ENCODE measurements at regions not wholly inside any gene's neighbourhood (a gene's known extent, or its start where the extent isn't known, plus 50 kb on each side); places are given as distances from the start of the nearest gene placed in this dataset.

GRCh38 chr10:6336016-6336415 is 133.3 kb downstream of the PFKFB3 start:
- ATAC-seq (no peak), DNase-seq (no peak)
- Histone ChIP-seq H3K4me3 (no peak overlapping the region), H3K36me3 (ENCODE audit: insufficient read depth in 1 of 2, low read depth in 1 of 2) (no peaks in the 10 kb centered on the region), H3K27ac (no peak overlapping the region), H3K9me3 (no peaks in the 10 kb centered on the region), H3K4me1 (no peaks in the 10 kb centered on the region), H3K27me3 (ENCODE audit: insufficient read depth in 3 of 3, low read length in 2 of 3) (no peaks in the 10 kb centered on the region)
- no peak for TF ChIP-seq CTCF (IDR thresholded peaks at IDR 0.05)
- WGBS, 3 donors, result 63 to 87% (median 66%) methylated on average over 3 of the region's 3 CpGs
- intact Hi-C loops (cut with DNase I), result no loop called here

GRCh38 chr10:6337382-6337781 is 134.7 kb downstream of the PFKFB3 start:
- TF ChIP-seq CTCF (IDR thresholded peaks at IDR 0.05), result no peak
- Histone ChIP-seq H3K27ac (no peak overlapping the region), H3K4me1 (no peaks in the 10 kb centered on the region), H3K27me3 (ENCODE audit: insufficient read depth in 3 of 3, low read length in 2 of 3) (no peaks in the 10 kb centered on the region), H3K4me3 (no peak overlapping the region), H3K9me3 (no peaks in the 10 kb centered on the region), H3K36me3 (ENCODE audit: insufficient read depth in 1 of 2, low read depth in 1 of 2) (no peaks in the 10 kb centered on the region)
- WGBS, 3 donors, result 74 to 83% (median 74%) methylated on average over 6 of the region's 6 CpGs
- intact Hi-C loops (cut with DNase I), result no loop called here
- no peak for DNase-seq
- ATAC-seq, result no peak

- Histone ChIP-seq H3K4me1 (no peaks in the 10 kb centered on the region), H3K27me3 (ENCODE audit: insufficient read depth in 3 of 3, low read length in 2 of 3) (no peaks in the 10 kb centered on the region), H3K4me3 (no peak overlapping the region), H3K36me3 (ENCODE audit: insufficient read depth in 1 of 2, low read depth in 1 of 2) (no peaks in the 10 kb centered on the region), H3K9me3 (no peaks in the 10 kb centered on the region), H3K27ac (no peak overlapping the region)
- WGBS, 3 donors, result 67 to 89% (median 79%) methylated on average over 7 of the region's 7 CpGs
- ATAC-seq (no peak), DNase-seq (no peak)
- intact Hi-C loops (cut with DNase I), result no loop called here
- no peak for TF ChIP-seq CTCF (IDR thresholded peaks at IDR 0.05)
Measured at GRCh38 chr10:6338361-6338760, 135.6 kb downstream of the PFKFB3 start.

GRCh38 chr10:6339891-6340290 is 137.2 kb downstream of the PFKFB3 start:
- Histone ChIP-seq H3K9me3 (no peaks in the 10 kb centered on the region), H3K36me3 (ENCODE audit: insufficient read depth in 1 of 2, low read depth in 1 of 2) (no peaks in the 10 kb centered on the region), H3K4me1 (no peaks in the 10 kb centered on the region), H3K27ac (no peak overlapping the region), H3K27me3 (ENCODE audit: insufficient read depth in 3 of 3, low read length in 2 of 3) (no peaks in the 10 kb centered on the region), H3K4me3 (no peak overlapping the region)
- DNase-seq (no peak), ATAC-seq (no peak)
- TF ChIP-seq CTCF (IDR thresholded peaks at IDR 0.05), result no peak
- intact Hi-C loops (cut with DNase I), result no loop called here
- 89 to 96% (median 94%) methylated on average over 5 of the region's 5 CpGs for WGBS, 3 donors

- no peaks in the 10 kb centered on the region for H3K4me1 ChIP-seq
- no peak overlapping the region for H3K4me3 ChIP-seq
- no peaks in the 10 kb centered on the region for H3K36me3 ChIP-seq (ENCODE audit: insufficient read depth in 1 of 2, low read depth in 1 of 2)
- TF ChIP-seq CTCF (IDR thresholded peaks at IDR 0.05), result no peak
- no peak overlapping the region for H3K27ac ChIP-seq
- WGBS, 3 donors, result 71 to 74% (median 72%) methylated on average over 10 of the region's 10 CpGs
- H3K9me3 ChIP-seq, result no peaks in the 10 kb centered on the region
- DNase-seq (no peak), ATAC-seq (no peak)
- H3K27me3 ChIP-seq (ENCODE audit: insufficient read depth in 3 of 3, low read length in 2 of 3), result no peaks in the 10 kb centered on the region
- intact Hi-C loops (cut with DNase I), result no loop called here
Measured at GRCh38 chr10:6342096-6342685, 139.5 kb downstream of the PFKFB3 start.
